HG03103 (cell line): ENCODE measurements at regions not wholly inside any gene's neighbourhood (a gene's known extent, or its start where the extent isn't known, plus 50 kb on each side); places are given as distances from the start of the nearest gene placed in this dataset.
A peak's percentile ranks its signal among the peaks of the same experiment; 100 is the strongest.

Source experiments
- ATAC-seq: cut with Tn5 transposase; IDR thresholded peaks from one replicate; pipeline ENCODE4 v1.9.1; 2021; ENCODE audit warnings: low read depth; ENCODE audit not compliant: unreplicated experiment

GRCh38 chr9:110106661-110107060 is 101.3 kb downstream of the C9orf152 start:
- ATAC-seq = no peak

GRCh38 chr9:110109333-110110092 is 98.4 kb downstream of the C9orf152 start:
- no peak for ATAC-seq

GRCh38 chr9:110110154-110110553 is 97.8 kb downstream of the C9orf152 start:
- peak; percentile 63 for ATAC-seq

- no peak for ATAC-seq
Observed at GRCh38 chr9:110111868-110112267, 96.1 kb downstream of the C9orf152 start.

- ATAC-seq = no peak
Observed at GRCh38 chr9:110112792-110113191, 95.2 kb downstream of the C9orf152 start.

- ATAC-seq = no peak
Observed at GRCh38 chr9:110114086-110114858, 93.7 kb downstream of the C9orf152 start.

GRCh38 chr9:110114859-110115201 is 93.1 kb downstream of the C9orf152 start:
- no peak for ATAC-seq

GRCh38 chr9:110115341-110115820 is 92.6 kb downstream of the C9orf152 start:
- no peak for ATAC-seq

GRCh38 chr9:110115826-110116542 is 92.0 kb downstream of the C9orf152 start:
- ATAC-seq = no peak

- no peak for ATAC-seq
Observed at GRCh38 chr9:110116543-110116885, 91.4 kb downstream of the C9orf152 start.

GRCh38 chr9:110121170-110121569 is 86.8 kb downstream of the C9orf152 start:
- ATAC-seq = no peak

GRCh38 chr9:110123341-110124095 is 84.4 kb downstream of the C9orf152 start:
- no peak for ATAC-seq

- ATAC-seq = no peak
Observed at GRCh38 chr9:110124439-110124838, 83.5 kb downstream of the C9orf152 start.

- no peak for ATAC-seq
Observed at GRCh38 chr9:110125207-110125751, 82.7 kb downstream of the C9orf152 start.

GRCh38 chr9:110125763-110126351 is 82.1 kb downstream of the C9orf152 start:
- ATAC-seq = no peak

- ATAC-seq = no peak
Observed at GRCh38 chr9:110126499-110126941, 81.4 kb downstream of the C9orf152 start.

- no peak for ATAC-seq
Observed at GRCh38 chr9:110126986-110127864, 80.7 kb downstream of the C9orf152 start.

GRCh38 chr9:110128664-110129329 is 79.2 kb downstream of the C9orf152 start:
- peak; percentile 58 for ATAC-seq
